ENCODE measurements at regions not wholly inside any gene's neighbourhood (a gene's known extent, or its start where the extent isn't known, plus 50 kb on each side); places are given as distances from the start of the nearest gene placed in this dataset.

DNA sequence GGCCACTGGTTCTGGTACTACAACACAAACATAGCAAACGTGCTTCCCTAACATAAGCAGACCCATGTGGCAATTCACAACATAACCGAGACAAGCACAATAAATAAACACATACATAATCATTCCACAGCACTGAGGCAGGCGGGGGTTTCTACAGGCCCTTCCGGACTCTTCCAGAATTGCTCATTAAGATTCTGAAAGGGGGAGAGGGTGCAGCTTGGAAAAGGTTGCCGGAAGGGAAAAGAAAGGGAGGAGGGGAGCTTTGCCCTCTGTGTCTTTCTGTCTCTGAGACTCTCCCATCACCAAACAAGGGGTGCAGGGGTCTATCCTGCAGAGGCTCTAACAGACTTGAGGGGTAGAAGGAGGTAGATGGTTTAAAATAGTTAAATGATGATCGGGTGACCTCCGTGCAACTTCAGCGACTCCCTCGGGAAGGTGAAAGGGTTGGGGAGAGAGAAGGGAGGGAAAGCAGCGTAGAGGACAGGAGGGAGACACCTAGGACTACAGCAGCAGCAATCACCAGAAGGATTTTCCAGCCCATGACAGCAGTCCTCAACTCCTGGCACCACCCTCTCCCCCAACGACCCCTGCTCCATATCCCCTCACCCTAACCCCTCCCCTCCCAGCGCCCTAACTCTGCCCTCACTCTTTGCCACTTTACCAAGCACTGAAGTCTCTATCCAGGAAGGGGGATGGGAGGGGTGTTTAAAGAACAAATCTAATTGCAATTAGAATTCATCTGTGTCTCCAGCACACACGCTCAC is 365.5 kb upstream of the ESRRG start:
- 29 to 30% methylated on average over 13 of the region's 13 CpGs for WGBS, 2 donors
- FAIRE-seq (no peak), ATAC-seq (peak in 3 of 4 donors; percentile 17 to 34 (median 17)), DNase-seq (no peak)
- Histone ChIP-seq H3K27me3 (no peaks in the 10 kb centered on the region), H3K27ac (peak overlapping the region in 3 of 4 donors; percentile 73 to 80 (median 75)), H3K9me3 (no peaks in the 10 kb centered on the region), H3K36me3 (no peaks in the 10 kb centered on the region), H3K4me1 (no peaks in the 10 kb centered on the region), H3K4me3 (peak overlapping the region in 2 of 4 donors; percentile 49 to 55)
- TF ChIP-seq, protein P1, sequence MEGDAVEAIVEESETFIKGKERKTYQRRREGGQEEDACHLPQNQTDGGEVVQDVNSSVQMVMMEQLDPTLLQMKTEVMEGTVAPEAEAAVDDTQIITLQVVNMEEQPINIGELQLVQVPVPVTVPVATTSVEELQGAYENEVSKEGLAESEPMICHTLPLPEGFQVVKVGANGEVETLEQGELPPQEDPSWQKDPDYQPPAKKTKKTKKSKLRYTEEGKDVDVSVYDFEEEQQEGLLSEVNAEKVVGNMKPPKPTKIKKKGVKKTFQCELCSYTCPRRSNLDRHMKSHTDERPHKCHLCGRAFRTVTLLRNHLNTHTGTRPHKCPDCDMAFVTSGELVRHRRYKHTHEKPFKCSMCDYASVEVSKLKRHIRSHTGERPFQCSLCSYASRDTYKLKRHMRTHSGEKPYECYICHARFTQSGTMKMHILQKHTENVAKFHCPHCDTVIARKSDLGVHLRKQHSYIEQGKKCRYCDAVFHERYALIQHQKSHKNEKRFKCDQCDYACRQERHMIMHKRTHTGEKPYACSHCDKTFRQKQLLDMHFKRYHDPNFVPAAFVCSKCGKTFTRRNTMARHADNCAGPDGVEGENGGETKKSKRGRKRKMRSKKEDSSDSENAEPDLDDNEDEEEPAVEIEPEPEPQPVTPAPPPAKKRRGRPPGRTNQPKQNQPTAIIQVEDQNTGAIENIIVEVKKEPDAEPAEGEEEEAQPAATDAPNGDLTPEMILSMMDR (IDR thresholded peaks at IDR 0.05), result no peak
- intact Hi-C loops (cut with DNase I), result no loop called here

DNA sequence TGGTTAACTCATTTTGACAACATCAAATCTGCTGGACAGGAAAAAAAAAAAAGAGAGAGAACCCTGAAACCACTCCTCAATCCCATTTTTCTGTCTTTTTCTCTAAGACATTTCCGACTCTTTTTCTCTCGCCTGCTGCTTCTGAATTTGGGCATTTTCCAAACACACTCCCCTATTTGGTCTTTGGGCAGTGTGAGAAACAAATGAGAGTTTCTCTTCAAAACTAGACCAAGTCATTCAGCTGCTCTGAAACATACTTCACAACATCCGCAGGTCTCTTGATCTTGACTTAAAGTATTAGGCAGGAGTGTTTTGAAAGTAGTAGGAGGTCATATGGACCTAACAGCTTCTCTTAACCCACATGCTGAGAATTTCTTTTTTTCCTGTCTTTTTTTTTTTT is 364.8 kb upstream of the ESRRG start:
- Histone ChIP-seq H3K27me3 (no peaks in the 10 kb centered on the region), H3K27ac (peak overlapping the region in 3 of 4 donors; percentile 50 to 80 (median 75)), H3K9me3 (no peaks in the 10 kb centered on the region), H3K4me3 (no peak overlapping the region), H3K4me1 (no peaks in the 10 kb centered on the region), H3K36me3 (no peaks in the 10 kb centered on the region)
- intact Hi-C loops (cut with DNase I), result no loop called here
- WGBS, 2 donors, result 58 to 65% methylated on average over 3 of the region's 3 CpGs
- DNase-seq (no peak), FAIRE-seq (no peak), ATAC-seq (no peak)
- TF ChIP-seq, protein P1 (IDR thresholded peaks at IDR 0.05), result no peak

DNA sequence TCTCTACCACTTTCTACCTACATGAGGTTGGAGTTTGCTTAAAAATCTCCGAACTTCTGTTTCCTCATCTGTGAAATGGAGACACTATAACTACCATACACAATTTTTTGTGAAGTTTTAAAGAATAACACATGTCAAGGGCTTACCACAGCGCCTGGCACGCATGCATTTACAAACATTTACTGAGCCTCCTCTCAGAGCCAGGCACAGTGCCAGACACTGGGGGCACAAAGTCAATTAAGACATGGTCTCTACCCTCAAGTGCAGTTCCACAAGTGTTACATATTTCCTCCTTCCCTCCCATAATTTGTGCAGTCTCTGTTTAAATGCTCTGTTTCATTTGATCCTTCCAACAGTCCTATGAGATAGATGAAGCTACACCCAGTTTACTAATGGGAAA is 356.4 kb upstream of the ESRRG start:
- Histone ChIP-seq H3K9me3 (no peaks in the 10 kb centered on the region), H3K27ac (peak overlapping the region in 1 of 4 donors; percentile 60), H3K4me3 (no peak overlapping the region), H3K36me3 (no peaks in the 10 kb centered on the region), H3K27me3 (no peaks in the 10 kb centered on the region), H3K4me1 (peaks cover 0 to 4% (median 0%) of the 10 kb centered on the region in 3 donors)
- intact Hi-C loops (cut with DNase I), result no loop called here
- no peak for DNase-seq
- FAIRE-seq, result no peak
- TF ChIP-seq, protein P1 (IDR thresholded peaks at IDR 0.05), result no peak
- no peak for ATAC-seq
- 52 to 68% methylated on average over 3 of the region's 3 CpGs for WGBS, 2 donors

DNA sequence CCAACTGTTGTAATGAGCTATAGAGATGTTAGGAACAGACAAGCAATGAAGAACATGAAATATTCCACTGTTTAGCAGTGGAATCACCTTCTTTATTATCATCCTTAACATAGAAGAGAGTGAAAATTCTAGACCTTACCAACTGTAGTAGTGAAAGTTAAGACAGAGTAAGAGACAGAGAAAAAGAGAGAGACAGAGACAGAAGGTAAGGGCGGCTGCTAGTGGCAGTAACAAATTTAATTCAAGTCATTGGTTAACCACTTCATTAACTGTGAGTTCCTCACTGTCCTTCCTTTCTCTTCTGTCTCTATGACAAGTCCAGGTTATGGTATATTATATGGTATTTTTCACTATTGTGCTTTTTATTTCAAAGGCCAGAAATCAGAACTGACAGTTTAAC is 355.7 kb upstream of the ESRRG start:
- no peak for DNase-seq
- intact Hi-C loops (cut with DNase I), result no loop called here
- H3K27me3 ChIP-seq, result no peaks in the 10 kb centered on the region
- H3K36me3 ChIP-seq, result no peaks in the 10 kb centered on the region
- H3K27ac ChIP-seq, result peak overlapping the region; percentile 17 to 61 (median 53)
- H3K4me3 ChIP-seq, result no peak overlapping the region
- H3K9me3 ChIP-seq, result no peaks in the 10 kb centered on the region
- H3K4me1 ChIP-seq, result peaks cover 0 to 4% (median 0%) of the 10 kb centered on the region in 3 donors
- no peak for ATAC-seq
- no peak for FAIRE-seq
- WGBS, 2 donors, result 28 to 30% methylated on average over 1 of the region's 1 CpG
- TF ChIP-seq, protein P1 (IDR thresholded peaks at IDR 0.05), result no peak

DNA sequence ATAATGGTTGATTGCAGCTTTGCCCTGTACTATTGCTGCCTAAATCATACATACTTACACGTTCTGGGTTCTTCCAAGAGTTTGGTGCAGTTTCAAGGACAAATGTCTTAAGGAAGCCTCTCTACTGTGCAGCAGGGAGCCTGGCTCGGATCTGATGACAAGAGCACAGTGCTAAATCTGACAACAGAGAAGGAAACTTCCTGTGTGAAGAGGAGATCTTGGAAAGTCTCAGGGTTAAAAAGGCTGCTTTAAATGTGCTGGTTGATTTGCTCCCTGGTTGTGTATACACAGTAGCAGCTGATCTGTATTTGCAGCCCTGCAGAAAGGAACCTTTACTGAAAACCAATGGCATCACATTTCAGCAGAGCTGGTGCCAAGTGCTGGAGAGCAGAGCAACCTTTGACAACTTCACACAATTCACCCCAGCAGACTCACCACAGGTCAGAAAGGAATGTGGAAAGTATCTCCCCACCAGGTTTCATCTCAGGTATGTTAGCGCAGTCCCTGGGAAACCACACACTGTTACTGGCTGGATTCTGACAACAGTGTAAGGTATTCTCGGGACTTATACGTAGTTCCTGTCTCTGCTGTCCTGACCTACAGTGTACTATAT is 355.0 kb upstream of the ESRRG start:
- 4 to 7% methylated on average over 5 of the region's 5 CpGs for WGBS, 2 donors
- FAIRE-seq (no peak), DNase-seq (peak in 3 of 6 donors; percentile 26 to 45 (median 30)), ATAC-seq (peak; percentile 62 to 81 (median 75))
- H3K4me3 ChIP-seq, result peak overlapping the region in 3 of 4 donors; percentile 0 to 12 (median 6)
- peaks cover 0 to 4% (median 0%) of the 10 kb centered on the region in 3 donors for H3K4me1 ChIP-seq
- H3K9me3 ChIP-seq, result no peaks in the 10 kb centered on the region
- intact Hi-C loops (cut with DNase I), result no loop called here
- H3K36me3 ChIP-seq, result no peaks in the 10 kb centered on the region
- TF ChIP-seq, protein P1 (IDR thresholded peaks at IDR 0.05), result no peak
- H3K27ac ChIP-seq, result peak overlapping the region; percentile 17 to 61 (median 53)
- H3K27me3 ChIP-seq, result no peaks in the 10 kb centered on the region

Data from pancreas (tissue), 10 donors.